Gastroesophageal sphincter (tissue), 4 donors: ENCODE measurements at regions not wholly inside any gene's neighbourhood (a gene's known extent, or its start where the extent isn't known, plus 50 kb on each side); places are given as distances from the start of the nearest gene placed in this dataset.

Source experiments
- ATAC-seq: fragments of 150-250 bp; one replicate; pipeline ENCODE4 v1.9.1; 2016; ENCODE audit warnings: mild to moderate bottlenecking, moderate library complexity
- H3K27ac ChIP-seq, 4 donors: fragments of 200-600 bp; sonication (generic) in 3 of 4; 1 replicate in 3 of 4; 2 replicates in 1 of 4; pipeline ENCODE4 v1.5.1; 2016 to 2019
- H3K27me3 ChIP-seq: fragments of 200-600 bp; sonication (generic); one replicate; pipeline ENCODE4 v1.5.1; 2019
- H3K36me3 ChIP-seq, 2 donors: fragments of 200-600 bp; sonication (generic); one replicate each; pipeline ENCODE4 v1.5.1; 2019; ENCODE audit warnings: control low read depth in 1 of 2
- H3K4me1 ChIP-seq, 3 donors: fragments of 200-600 bp; sonication (generic); 1 replicate in 2 of 3; 2 replicates in 1 of 3; pipeline ENCODE4 v1.5.1; 2016 to 2019; ENCODE audit warnings: control low read depth in 2 of 3
- H3K4me3 ChIP-seq, 2 donors: fragments of 200-600 bp; sonication (generic); one replicate each; pipeline ENCODE4 v1.5.1; 2019; ENCODE audit warnings: mild to moderate bottlenecking in 1 of 2, moderate library complexity in 1 of 2
- H3K9me3 ChIP-seq, 3 donors: fragments of 200-600 bp; sonication (generic); one replicate each; pipeline ENCODE4 v1.5.1; 2017 to 2019; ENCODE audit warnings: control low read depth in 2 of 3
- EP300 ChIP-seq: sonication (generic); formaldehyde crosslinking; IDR thresholded peaks from one replicate; pipeline ENCODE4 v1.6.1; 2017; ENCODE audit warnings: antibody characterized with exemption, mild to moderate bottlenecking
- POLR2A ChIP-seq, 2 donors: fragments of 450-650 bp; IDR thresholded peaks; one replicate each; pipeline ENCODE4 v1.6.1; 2017; ENCODE audit warnings: antibody characterized with exemption in 2 of 2, mild to moderate bottlenecking in 2 of 2, moderate library complexity in 1 of 2
- POLR2AphosphoS5 ChIP-seq: sonication (generic); formaldehyde crosslinking; IDR thresholded peaks from one replicate; pipeline ENCODE4 v1.6.1; 2017; ENCODE audit warnings: antibody characterized with exemption
- WGBS, 2 donors: methylation state at CpG; one replicate each; pipeline ENCODE4 v1.1.5; 2018; ENCODE audit warnings: low coverage in 1 of 2; 5-methylcytosine and 5-hydroxymethylcytosine counted together
- TF ChIP-seq, protein P1 (sequence below), 4 experiments: fragments of 200-600 bp in 2 of 4; fragments of 450-650 bp in 2 of 4; sonication (generic) in 1 of 4; IDR thresholded peaks; one replicate each; pipeline ENCODE4 v1.5.1; 2017 to 2019; ENCODE audit warnings: antibody characterized with exemption in 4 of 4, mild to moderate bottlenecking in 2 of 4, moderate library complexity in 2 of 4

- WGBS, 2 donors = 67 to 92% methylated on average over 2 of the region's 2 CpGs
- no peaks in the 10 kb centered on the region for H3K36me3 ChIP-seq
- no peaks in the 10 kb centered on the region for H3K27me3 ChIP-seq
- H3K4me3 ChIP-seq = no peak overlapping the region
- no peak overlapping the region for H3K27ac ChIP-seq
- no peak for ATAC-seq
- H3K9me3 ChIP-seq = no peaks in the 10 kb centered on the region
- TF ChIP-seq EP300 = no peak
- no peak for TF ChIP-seq POLR2A (IDR thresholded peaks at IDR 0.05)
- TF ChIP-seq POLR2AphosphoS5 = no peak
- TF ChIP-seq, protein P1, sequence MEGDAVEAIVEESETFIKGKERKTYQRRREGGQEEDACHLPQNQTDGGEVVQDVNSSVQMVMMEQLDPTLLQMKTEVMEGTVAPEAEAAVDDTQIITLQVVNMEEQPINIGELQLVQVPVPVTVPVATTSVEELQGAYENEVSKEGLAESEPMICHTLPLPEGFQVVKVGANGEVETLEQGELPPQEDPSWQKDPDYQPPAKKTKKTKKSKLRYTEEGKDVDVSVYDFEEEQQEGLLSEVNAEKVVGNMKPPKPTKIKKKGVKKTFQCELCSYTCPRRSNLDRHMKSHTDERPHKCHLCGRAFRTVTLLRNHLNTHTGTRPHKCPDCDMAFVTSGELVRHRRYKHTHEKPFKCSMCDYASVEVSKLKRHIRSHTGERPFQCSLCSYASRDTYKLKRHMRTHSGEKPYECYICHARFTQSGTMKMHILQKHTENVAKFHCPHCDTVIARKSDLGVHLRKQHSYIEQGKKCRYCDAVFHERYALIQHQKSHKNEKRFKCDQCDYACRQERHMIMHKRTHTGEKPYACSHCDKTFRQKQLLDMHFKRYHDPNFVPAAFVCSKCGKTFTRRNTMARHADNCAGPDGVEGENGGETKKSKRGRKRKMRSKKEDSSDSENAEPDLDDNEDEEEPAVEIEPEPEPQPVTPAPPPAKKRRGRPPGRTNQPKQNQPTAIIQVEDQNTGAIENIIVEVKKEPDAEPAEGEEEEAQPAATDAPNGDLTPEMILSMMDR (IDR thresholded peaks at IDR 0.05) = no peak
- H3K4me1 ChIP-seq = no peaks in the 10 kb centered on the region
Measured at GRCh38 chr13:107095876-107096275, 527.9 kb upstream of the ARGLU1 start.

- ATAC-seq = no peak
- TF ChIP-seq POLR2A (IDR thresholded peaks at IDR 0.05) (no peak), EP300 (no peak), POLR2AphosphoS5 (no peak)
- TF ChIP-seq, protein P1 (IDR thresholded peaks at IDR 0.05) = no peak
- Histone ChIP-seq H3K9me3 (no peaks in the 10 kb centered on the region), H3K27me3 (no peaks in the 10 kb centered on the region), H3K4me1 (no peaks in the 10 kb centered on the region), H3K27ac (no peak overlapping the region), H3K4me3 (no peak overlapping the region), H3K36me3 (no peaks in the 10 kb centered on the region)
- 75 to 100% methylated on average over 1 of the region's 1 CpG for WGBS, 2 donors
Measured at GRCh38 chr13:107091861-107092260, 523.9 kb upstream of the ARGLU1 start.

- Histone ChIP-seq H3K27ac (no peak overlapping the region), H3K9me3 (no peaks in the 10 kb centered on the region), H3K27me3 (no peaks in the 10 kb centered on the region), H3K36me3 (no peaks in the 10 kb centered on the region), H3K4me3 (no peak overlapping the region), H3K4me1 (no peaks in the 10 kb centered on the region)
- no peak for ATAC-seq
- WGBS, 2 donors = 44 to 62% methylated on average over 2 of the region's 2 CpGs
- no peak for TF ChIP-seq EP300
- TF ChIP-seq POLR2AphosphoS5 = no peak
- TF ChIP-seq, protein P1 (IDR thresholded peaks at IDR 0.05) = no peak
- TF ChIP-seq POLR2A (IDR thresholded peaks at IDR 0.05) = no peak
Measured at GRCh38 chr13:107091428-107091827, 523.5 kb upstream of the ARGLU1 start.

- no peak overlapping the region for H3K27ac ChIP-seq
- 74 to 86% methylated on average over 1 of the region's 1 CpG for WGBS, 2 donors
- no peaks in the 10 kb centered on the region for H3K36me3 ChIP-seq
- H3K27me3 ChIP-seq = no peaks in the 10 kb centered on the region
- ATAC-seq = no peak
- no peaks in the 10 kb centered on the region for H3K9me3 ChIP-seq
- no peaks in the 10 kb centered on the region for H3K4me1 ChIP-seq
- TF ChIP-seq, protein P1 (IDR thresholded peaks at IDR 0.05) = no peak
- no peak for TF ChIP-seq EP300
- no peak for TF ChIP-seq POLR2A (IDR thresholded peaks at IDR 0.05)
- no peak for TF ChIP-seq POLR2AphosphoS5
- no peak overlapping the region for H3K4me3 ChIP-seq
Measured at GRCh38 chr13:107088061-107088460, 520.1 kb upstream of the ARGLU1 start.

DNA sequence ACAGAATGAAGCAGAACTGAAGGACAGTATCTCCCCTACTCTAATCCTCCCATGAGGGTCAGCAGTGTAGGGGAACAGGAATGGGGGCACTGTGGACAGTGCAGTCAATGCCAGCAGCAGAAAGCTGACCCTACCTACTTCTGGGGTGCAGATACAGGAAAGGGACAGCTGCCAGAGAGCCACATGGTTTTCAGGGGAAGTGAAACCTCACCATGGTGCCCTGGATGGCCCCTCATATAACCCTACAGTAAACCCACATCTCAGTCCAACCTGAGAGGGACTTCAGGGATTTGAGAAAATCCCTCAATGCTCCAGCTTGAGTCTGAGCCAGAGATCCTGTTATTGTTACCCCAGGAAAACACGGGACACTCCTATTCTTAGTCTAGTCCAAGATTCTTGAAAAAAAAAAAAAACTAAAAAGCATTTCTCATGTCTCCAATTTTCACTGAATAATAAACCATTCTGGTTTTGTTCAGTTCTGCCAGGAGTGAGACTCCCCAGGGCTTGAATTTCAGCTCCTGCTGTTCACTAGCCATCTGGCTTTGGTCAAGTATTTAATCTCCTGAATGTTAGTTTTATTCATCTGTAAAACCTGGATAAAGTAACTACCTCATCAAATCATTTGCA lies 511.6 kb upstream of the ARGLU1 start:
- peak; percentile 34 for ATAC-seq
- TF ChIP-seq POLR2A (IDR thresholded peaks at IDR 0.05) = no peak
- TF ChIP-seq, protein P1 (IDR thresholded peaks at IDR 0.05) = no peak
- TF ChIP-seq EP300 = no peak
- no peak for TF ChIP-seq POLR2AphosphoS5
- Histone ChIP-seq H3K4me1 (peaks cover 0 to 13% (median 0%) of the 10 kb centered on the region in 3 donors), H3K4me3 (no peak overlapping the region), H3K27me3 (no peaks in the 10 kb centered on the region), H3K36me3 (no peaks in the 10 kb centered on the region), H3K9me3 (no peaks in the 10 kb centered on the region), H3K27ac (no peak overlapping the region)
- WGBS, 2 donors = 11% methylated on average over 1 of the region's 1 CpG
